ENCODE measurements at regions not wholly inside any gene's neighbourhood (a gene's known extent, or its start where the extent isn't known, plus 50 kb on each side); places are given as distances from the start of the nearest gene placed in this dataset.
A peak's percentile ranks its signal among the peaks of the same experiment; 100 is the strongest.

- Mint-ChIP-seq H3K9me3 (no peaks in the 10 kb centered on the region), H3K4me1 (peaks cover 14% of the 10 kb centered on the region), H3K36me3 (no peaks in the 10 kb centered on the region), H3K27me3 (ENCODE audit: low read depth) (no peaks in the 10 kb centered on the region), H3K4me3 (no peak overlapping the region), H3K27ac (no peak overlapping the region)
- DNase-seq (ENCODE audit: low spot score): no peak
- no peak for ATAC-seq
- TF ChIP-seq JAZF1 (CRISPR knock-in tag; IDR thresholded peaks at IDR 0.05) (no peak), SMAD3 (CRISPR knock-in tag; IDR thresholded peaks at IDR 0.05; ENCODE audit: borderline replicate concordance) (no peak), USF1 (CRISPR knock-in tag; IDR thresholded peaks at IDR 0.05) (no peak), ETV6 (CRISPR knock-in tag; IDR thresholded peaks at IDR 0.05) (no peak), ATF1 (CRISPR knock-in tag; IDR thresholded peaks at IDR 0.05) (no peak), USF2 (CRISPR knock-in tag; IDR thresholded peaks at IDR 0.05) (no peak)
- CTCF ChIA-PET: no interaction called here
- POLR2A ChIA-PET: no interaction called here
Measured at GRCh38 chr20:50357783-50358161, 152.4 kb upstream of the PTPN1 start.

- no peak for ATAC-seq
- no peak overlapping the region for H3K4me3 Mint-ChIP-seq
- no peak for DNase-seq (ENCODE audit: low spot score)
- H3K36me3 Mint-ChIP-seq: no peaks in the 10 kb centered on the region
- peaks cover 12% of the 10 kb centered on the region for H3K4me1 Mint-ChIP-seq
- no peak overlapping the region for H3K27ac Mint-ChIP-seq
- TF ChIP-seq ZNF423 (CRISPR knock-in tag; IDR thresholded peaks at IDR 0.05) (no peak), NR3C1 (CRISPR knock-in tag; conservative IDR thresholded peaks at IDR 0.05; ENCODE audit: low read depth) (no peak), E2F5 (CRISPR knock-in tag; IDR thresholded peaks at IDR 0.05) (no peak), GRHL2 (CRISPR knock-in tag; IDR thresholded peaks at IDR 0.05; ENCODE audit: insufficient replicate concordance, severe bottlenecking) (no peak), ZNF121 (CRISPR knock-in tag; IDR thresholded peaks at IDR 0.05) (no peak), CBFB (CRISPR knock-in tag; IDR thresholded peaks at IDR 0.05; ENCODE audit: low read depth) (no peak), GABPB1 (CRISPR knock-in tag; IDR thresholded peaks at IDR 0.05) (no peak), STAT6 (CRISPR knock-in tag; conservative IDR thresholded peaks at IDR 0.05; ENCODE audit: low read depth) (no peak)
- no peaks in the 10 kb centered on the region for H3K27me3 Mint-ChIP-seq (ENCODE audit: low read depth)
- ChIA-PET CTCF (no interaction called here), POLR2A (no interaction called here)
- no peaks in the 10 kb centered on the region for H3K9me3 Mint-ChIP-seq
Measured at GRCh38 chr20:50358166-50358565, 152.0 kb upstream of the PTPN1 start.

GRCh38 chr20:50358971-50359370, 151.2 kb upstream of the PTPN1 start:
- ATAC-seq: no peak
- POLR2A ChIA-PET: no interaction called here
- no peak for TF ChIP-seq MAX (CRISPR knock-in tag; IDR thresholded peaks at IDR 0.05)
- TF ChIP-seq ZNF423 (CRISPR knock-in tag; IDR thresholded peaks at IDR 0.05): no peak
- TF ChIP-seq EMX1 (CRISPR knock-in tag; IDR thresholded peaks at IDR 0.05): no peak
- no peak for TF ChIP-seq GABPB1 (CRISPR knock-in tag; IDR thresholded peaks at IDR 0.05)
- no peak for TF ChIP-seq MYBL2 (CRISPR knock-in tag; IDR thresholded peaks at IDR 0.05)
- no peak for TF ChIP-seq ZBTB21 (CRISPR knock-in tag; IDR thresholded peaks at IDR 0.05; ENCODE audit: borderline replicate concordance)
- TF ChIP-seq ZNF396 (CRISPR knock-in tag; IDR thresholded peaks at IDR 0.05; ENCODE audit: borderline replicate concordance): no peak
- TF ChIP-seq HMGXB4 (CRISPR knock-in tag; IDR thresholded peaks at IDR 0.05): no peak
- TF ChIP-seq ZNF532 (CRISPR knock-in tag; IDR thresholded peaks at IDR 0.05; ENCODE audit: borderline replicate concordance): no peak

More at GRCh38 chr20:50358971-50359370, 151.2 kb upstream of the PTPN1 start:
- Mint-ChIP-seq H3K4me3 (no peak overlapping the region), H3K9me3 (no peaks in the 10 kb centered on the region), H3K27me3 (ENCODE audit: low read depth) (no peaks in the 10 kb centered on the region), H3K4me1 (peaks cover 7% of the 10 kb centered on the region), H3K27ac (peak overlapping the region; percentile 45), H3K36me3 (no peaks in the 10 kb centered on the region)
- CTCF ChIA-PET: interaction anchor here (0.5 kb wide), 1 partner anchor 180 kb away, joined by 5 read pairs; no protein-coding TSS in a partner anchor
- no peak for DNase-seq (ENCODE audit: low spot score)

Data from WTC11 (cell line).